GM19240 (cell line): ENCODE measurements at regions not wholly inside any gene's neighbourhood (a gene's known extent, or its start where the extent isn't known, plus 50 kb on each side); places are given as distances from the start of the nearest gene placed in this dataset.
"Not testable (repeated sequence)": the region's sequence is repeated elsewhere in the genome, so short reads cannot be mapped to it uniquely, and the experiment has no call there.

Experiments
- DNase-seq: peaks from one replicate; pipeline ENCODE4 v3.0.0; 2011; ENCODE audit warnings: low spot score; ENCODE audit not compliant: insufficient read length

- no peak for DNase-seq
These were observed 125.2 kb upstream of the TFPI start for GRCh38 chr2:187679454-187679853.

GRCh38 chr2:187684174-187684573, 129.9 kb upstream of the TFPI start:
- no peak for DNase-seq

DNA sequence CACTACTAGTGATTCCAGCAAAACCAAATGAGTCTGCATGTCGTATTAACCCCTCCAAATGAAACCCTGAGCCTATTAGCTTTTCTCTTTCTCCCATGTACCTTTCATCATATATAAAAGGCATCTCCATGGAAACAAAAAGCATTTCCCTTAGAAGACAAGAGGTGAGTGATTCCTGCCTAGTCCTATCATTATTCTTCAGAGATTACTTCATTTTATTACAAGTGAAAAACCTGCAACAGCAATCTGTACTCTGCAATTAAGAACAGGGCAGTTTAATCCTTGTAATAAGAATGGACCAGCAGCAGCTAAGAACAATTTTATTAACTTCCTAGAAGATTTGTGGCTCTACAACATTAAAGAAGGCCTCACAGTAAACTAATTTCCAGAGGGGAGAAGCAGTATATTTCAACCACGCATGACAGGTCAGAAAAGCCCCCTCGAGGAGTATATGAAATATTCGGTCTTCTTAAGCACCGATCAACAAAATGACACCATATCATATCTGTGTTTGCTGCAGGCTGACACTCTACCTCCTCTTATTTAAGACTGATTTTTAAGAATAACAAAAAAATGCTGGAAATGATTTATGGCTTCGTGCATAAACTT, 132.3 kb upstream of the TFPI start:
- no peak for DNase-seq

DNA sequence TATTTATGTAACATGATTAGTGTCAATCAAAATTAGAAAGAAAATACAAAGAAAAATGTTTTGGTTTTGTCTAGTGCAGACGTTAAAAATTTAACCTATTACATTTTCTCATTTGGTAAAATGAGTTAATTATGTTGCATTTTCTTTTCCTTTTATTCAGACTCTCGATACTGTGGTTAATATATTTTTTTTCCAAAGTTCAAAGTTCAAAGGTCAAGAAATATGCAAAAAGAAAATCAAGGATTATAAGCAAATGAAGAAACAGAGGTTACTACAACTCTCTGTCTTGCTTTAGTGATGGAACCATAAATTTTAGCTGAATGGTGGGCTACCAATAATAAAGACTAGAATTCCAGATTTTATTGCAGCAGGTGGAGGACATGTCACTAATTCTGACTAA, 133.3 kb upstream of the TFPI start:
- no peak for DNase-seq

DNA sequence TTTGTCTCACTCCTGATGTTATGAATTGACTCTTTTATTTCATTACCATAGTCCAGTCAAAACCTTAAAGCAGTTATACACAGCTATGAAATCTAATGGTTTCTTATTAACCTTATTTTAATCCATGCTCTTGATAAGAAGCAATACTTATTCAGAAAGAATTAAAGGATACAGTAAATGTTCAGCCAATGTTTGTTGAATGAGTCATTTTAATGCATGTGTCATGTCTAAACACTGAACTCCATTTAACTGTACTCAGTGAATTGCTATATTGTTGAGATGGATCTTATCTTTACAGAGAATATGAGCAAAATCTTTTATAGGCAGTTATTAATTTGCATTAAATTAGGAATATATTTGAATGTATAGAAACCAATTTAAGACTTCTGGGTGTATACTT, 135.1 kb upstream of the TFPI start:
- no peak for DNase-seq

DNA sequence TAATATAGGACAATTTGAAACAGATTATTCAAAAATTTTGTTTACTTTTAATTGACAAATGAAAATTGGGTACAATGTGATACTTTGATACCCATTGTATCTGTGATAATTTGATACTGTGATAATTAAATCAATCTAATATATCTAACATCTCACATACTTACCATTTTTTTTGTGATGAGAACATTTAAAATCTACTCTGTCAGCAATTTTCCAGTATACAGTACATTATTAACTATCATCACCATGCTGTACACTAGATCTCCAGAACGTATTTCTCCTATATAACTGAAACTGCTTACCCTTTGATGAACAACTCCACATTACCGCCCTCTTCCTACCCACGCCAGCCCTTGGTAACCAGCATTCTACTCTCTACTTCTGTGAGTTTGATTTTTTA, 139.7 kb upstream of the TFPI start:
- no peak for DNase-seq

DNA sequence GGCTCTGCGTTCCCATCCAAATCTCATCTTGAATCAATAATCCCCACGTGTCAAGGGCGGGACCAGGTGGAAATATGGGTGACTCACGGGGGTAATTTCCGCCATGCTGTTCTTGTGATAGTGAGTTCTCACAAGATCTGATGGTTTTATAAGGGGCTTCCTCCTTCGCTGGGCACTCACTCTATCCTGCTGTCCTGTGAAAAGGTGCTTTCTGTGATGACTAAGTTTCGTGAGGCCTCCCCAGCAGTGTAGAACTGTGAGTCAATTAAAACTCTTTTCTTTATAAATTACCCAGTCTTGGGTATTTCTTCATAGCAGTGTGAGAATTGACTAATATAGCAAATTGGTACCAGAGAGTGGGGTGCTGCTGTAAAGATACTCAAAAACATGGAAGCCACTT, 142.4 kb upstream of the TFPI start:
- DNase-seq = not testable (repeated sequence)

DNA sequence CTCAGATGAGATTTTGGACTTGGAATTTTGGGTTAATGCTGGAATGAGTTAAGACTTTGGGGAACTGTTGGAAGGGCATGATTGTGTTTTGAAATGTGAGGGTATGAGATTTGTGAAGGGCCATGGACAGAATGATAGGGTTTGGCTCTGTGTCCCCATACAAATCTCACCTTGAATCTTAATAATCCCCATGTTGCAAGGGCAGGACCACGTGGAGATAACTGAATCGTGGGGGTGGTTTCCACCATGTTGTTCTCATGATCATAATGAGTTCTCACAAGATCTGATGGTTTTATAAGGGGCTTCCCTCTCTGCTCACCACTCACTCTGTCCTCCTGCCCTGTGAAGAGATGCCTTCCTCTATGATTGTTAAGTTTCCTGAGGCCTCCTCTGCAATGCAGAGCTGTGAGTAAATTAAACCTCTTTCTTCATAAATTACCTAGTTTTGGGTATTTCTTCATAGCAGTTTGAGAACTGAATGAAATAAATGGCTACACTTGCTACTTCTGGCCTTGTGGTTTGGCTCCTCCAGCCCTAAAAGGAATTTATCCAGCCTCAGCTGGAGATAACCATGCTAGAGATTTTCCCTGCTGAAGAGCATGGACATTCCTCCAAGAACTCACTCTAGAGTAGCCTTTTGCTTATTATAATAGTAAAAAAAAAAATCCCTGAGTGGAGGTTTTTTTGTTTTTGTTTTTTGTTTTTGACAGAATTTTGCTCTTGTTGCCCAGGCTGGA, 144.3 kb upstream of the TFPI start:
- DNase-seq = no peak

GRCh38 chr2:187702157-187702556, 147.9 kb upstream of the TFPI start:
- DNase-seq = no peak

DNA sequence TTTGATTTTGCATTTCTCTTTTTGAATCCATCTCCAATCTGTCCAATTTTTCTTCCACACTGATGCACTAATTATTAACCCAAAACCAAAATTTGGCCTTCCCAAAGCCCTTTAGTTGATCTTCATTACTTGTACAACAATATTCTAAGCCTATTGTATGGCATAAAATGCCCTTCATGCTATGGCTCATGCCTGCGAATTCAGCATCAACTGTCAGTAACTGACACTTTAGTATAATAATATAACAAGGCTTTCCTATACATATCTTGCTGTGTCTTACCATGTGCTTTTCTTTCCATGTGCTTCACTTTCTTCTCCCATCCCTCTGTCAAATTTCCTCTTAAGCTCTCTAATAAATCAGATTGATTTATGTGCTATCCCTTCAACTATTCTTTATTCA, 154.0 kb upstream of the TFPI start:
- no peak for DNase-seq

GRCh38 chr2:187709065-187709464, 154.8 kb upstream of the TFPI start:
- DNase-seq = no peak

DNA sequence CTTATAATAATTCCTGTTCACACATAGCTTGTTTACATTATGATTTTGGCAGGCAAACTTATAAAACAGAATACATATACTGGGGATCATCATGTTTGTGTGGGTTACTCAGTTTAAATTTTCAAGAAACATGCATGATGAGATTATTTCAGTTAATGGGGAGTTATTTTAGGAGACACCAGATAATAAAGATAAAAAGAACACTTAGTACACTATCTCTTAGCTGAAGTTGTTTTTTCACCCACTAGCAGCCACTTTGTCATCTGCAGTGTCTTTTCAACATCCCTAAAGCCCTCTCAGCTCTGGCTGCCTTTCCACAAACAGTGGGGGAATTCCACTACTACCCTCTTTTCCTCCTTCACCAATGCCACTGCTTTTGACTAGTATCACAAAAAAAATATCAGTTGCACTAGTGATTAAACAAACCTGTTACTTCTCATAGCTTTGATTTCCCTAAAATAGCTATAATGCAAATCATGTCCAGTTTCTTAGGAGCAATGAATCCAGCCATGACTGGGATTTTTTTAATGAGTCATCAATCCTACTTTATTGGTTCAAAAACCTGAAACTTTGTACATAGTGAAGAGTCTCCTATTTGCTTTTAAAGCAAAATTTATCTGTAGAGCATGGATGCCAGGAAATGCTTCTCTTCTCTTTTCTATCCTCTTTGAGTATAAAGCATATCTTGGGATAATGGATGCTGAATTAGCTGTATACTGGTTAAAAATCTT, 156.7 kb upstream of the TFPI start:
- no peak for DNase-seq

- no peak for DNase-seq
These were observed 161.4 kb upstream of the TFPI start for GRCh38 chr2:187715590-187715989.

GRCh38 chr2:187716301-187716700, 162.1 kb upstream of the TFPI start:
- DNase-seq = no peak

GRCh38 chr2:187718092-187718491, 163.9 kb upstream of the TFPI start:
- DNase-seq = no peak

- DNase-seq = no peak
These were observed 165.3 kb upstream of the TFPI start for GRCh38 chr2:187719510-187719909.

GRCh38 chr2:187748958-187749357, 194.7 kb upstream of the TFPI start:
- DNase-seq = no peak

- DNase-seq = no peak
These were observed 195.7 kb upstream of the TFPI start for GRCh38 chr2:187749804-187750431.

DNA sequence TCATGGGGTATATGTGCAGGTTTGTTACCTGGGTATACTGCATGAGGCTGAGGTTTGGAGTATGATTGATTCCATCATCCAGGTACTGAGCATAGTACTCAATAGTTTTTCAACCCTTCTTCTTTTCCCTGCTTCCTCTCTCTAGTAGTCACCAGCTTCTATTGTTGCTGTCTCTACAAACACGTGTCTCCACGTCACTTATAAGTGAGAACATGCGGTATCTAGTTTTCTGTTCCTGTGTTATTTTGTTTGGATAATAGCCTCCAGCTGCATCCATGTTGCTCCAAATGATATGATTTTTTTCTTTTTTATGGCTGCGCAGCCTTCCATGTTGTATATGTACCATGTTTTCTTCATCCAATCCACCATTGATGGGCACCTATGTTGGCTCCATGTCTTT, 214.8 kb upstream of the TFPI start:
- DNase-seq = no peak

DNA sequence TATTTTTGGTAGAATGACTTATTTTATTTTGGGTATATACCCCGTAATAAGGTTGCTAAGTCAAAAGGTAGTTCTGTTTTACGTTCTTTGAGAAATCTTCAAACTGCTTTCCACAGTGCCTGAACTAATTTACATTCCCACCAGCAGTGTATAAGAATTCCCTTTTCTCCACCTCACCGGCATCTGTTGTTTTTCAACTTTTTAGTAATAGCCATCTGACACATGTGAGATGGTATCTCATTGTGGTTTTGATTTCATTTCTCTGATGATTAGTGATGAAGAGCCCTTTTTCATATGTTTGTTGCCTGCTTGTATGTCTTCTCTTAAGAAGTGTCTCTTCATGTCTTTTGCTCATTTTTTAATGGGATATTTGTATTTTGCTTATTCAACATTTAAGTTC, 215.2 kb upstream of the TFPI start:
- no peak for DNase-seq

GRCh38 chr2:187774551-187775071, 220.4 kb upstream of the TFPI start:
- DNase-seq = no peak

GRCh38 chr2:187775196-187775595, 221.0 kb upstream of the TFPI start:
- DNase-seq = no peak
